ENCODE measurements at regions not wholly inside any gene's neighbourhood (a gene's known extent, or its start where the extent isn't known, plus 50 kb on each side); places are given as distances from the start of the nearest gene placed in this dataset.
A peak's percentile ranks its signal among the peaks of the same experiment; 100 is the strongest.
"Not testable (repeated sequence)": the region's sequence is repeated elsewhere in the genome, so short reads cannot be mapped to it uniquely, and the experiment has no call there.

- DNase-seq (ENCODE audit: low spot score), result no peak
Observed at GRCh38 chrX:13518126-13518525, 51.3 kb upstream of the EGFL6 start.

- no peak for DNase-seq (ENCODE audit: low spot score)
Observed at GRCh38 chrX:13515211-13515930, 54.0 kb upstream of the EGFL6 start.

- no peak for DNase-seq (ENCODE audit: low spot score)
Observed at GRCh38 chrX:13511944-13512330, 57.5 kb upstream of the EGFL6 start.

- no peak for DNase-seq (ENCODE audit: low spot score)
Observed at GRCh38 chrX:13511241-13511943, 58.0 kb upstream of the EGFL6 start.

- no peak for DNase-seq (ENCODE audit: low spot score)
Observed at GRCh38 chrX:13507893-13508292, 61.5 kb upstream of the EGFL6 start.

GRCh38 chrX:13506574-13506973 lies 62.8 kb upstream of the EGFL6 start:
- DNase-seq (ENCODE audit: low spot score), result peak; percentile 30

GRCh38 chrX:13502590-13502989 lies 66.8 kb upstream of the EGFL6 start:
- no peak for DNase-seq (ENCODE audit: low spot score)

GRCh38 chrX:13499736-13500135 lies 69.7 kb upstream of the EGFL6 start:
- DNase-seq (ENCODE audit: low spot score), result no peak

GRCh38 chrX:13498238-13498637 lies 71.2 kb upstream of the EGFL6 start:
- DNase-seq (ENCODE audit: low spot score), result no peak

- DNase-seq (ENCODE audit: low spot score), result no peak
Observed at GRCh38 chrX:13495232-13495631, 74.2 kb upstream of the EGFL6 start.

- DNase-seq (ENCODE audit: low spot score), result no peak
Observed at GRCh38 chrX:13494562-13494961, 74.8 kb upstream of the EGFL6 start.

GRCh38 chrX:13493659-13494058 lies 75.7 kb upstream of the EGFL6 start:
- DNase-seq (ENCODE audit: low spot score), result no peak

GRCh38 chrX:13492286-13492685 lies 77.1 kb upstream of the EGFL6 start:
- DNase-seq (ENCODE audit: low spot score), result no peak

GRCh38 chrX:13491061-13491460 lies 78.3 kb upstream of the EGFL6 start:
- no peak for DNase-seq (ENCODE audit: low spot score)

GRCh38 chrX:13489454-13489853 lies 79.9 kb upstream of the EGFL6 start:
- no peak for DNase-seq (ENCODE audit: low spot score)

GRCh38 chrX:13487731-13488505 lies 81.5 kb upstream of the EGFL6 start:
- peak; percentile 76 for DNase-seq (ENCODE audit: low spot score)

- no peak for DNase-seq (ENCODE audit: low spot score)
Observed at GRCh38 chrX:13485167-13485566, 84.2 kb upstream of the EGFL6 start.

- no peak for DNase-seq (ENCODE audit: low spot score)
Observed at GRCh38 chrX:13483773-13484172, 85.6 kb upstream of the EGFL6 start.

GRCh38 chrX:13482746-13483541 lies 86.5 kb upstream of the EGFL6 start:
- no peak for DNase-seq (ENCODE audit: low spot score)

GRCh38 chrX:13480780-13481179 lies 88.6 kb upstream of the EGFL6 start:
- DNase-seq (ENCODE audit: low spot score), result not testable (repeated sequence)

- no peak for DNase-seq (ENCODE audit: low spot score)
Observed at GRCh38 chrX:13479452-13479813, 90.0 kb upstream of the EGFL6 start.
